ENCODE measurements at regions not wholly inside any gene's neighbourhood (a gene's known extent, or its start where the extent isn't known, plus 50 kb on each side); places are given as distances from the start of the nearest gene placed in this dataset.

GRCh38 chr2:122856696-122857095, 1101.2 kb downstream of the TSN start:
- H3K4me3 Mint-ChIP-seq, result no peak overlapping the region
- H3K27ac Mint-ChIP-seq (ENCODE audit: unreplicated experiment), result no peak overlapping the region
- no peak for TF ChIP-seq CTCF (conservative IDR thresholded peaks at IDR 0.05)
- H3K36me3 Mint-ChIP-seq (ENCODE audit: low read depth), result no peaks in the 10 kb centered on the region
- no peaks in the 10 kb centered on the region for H3K4me1 Mint-ChIP-seq
- peaks cover 3% of the 10 kb centered on the region for H3K9me3 Mint-ChIP-seq
- no peaks in the 10 kb centered on the region for H3K27me3 Mint-ChIP-seq (ENCODE audit: low read depth)
- DNase-seq (ENCODE audit: low read depth, low spot score), result no peak

GRCh38 chr2:122858075-122858702, 1102.7 kb downstream of the TSN start:
- H3K9me3 Mint-ChIP-seq, result peaks cover 3% of the 10 kb centered on the region
- TF ChIP-seq CTCF (conservative IDR thresholded peaks at IDR 0.05), result no peak
- H3K36me3 Mint-ChIP-seq (ENCODE audit: low read depth), result no peaks in the 10 kb centered on the region
- no peak for DNase-seq (ENCODE audit: low read depth, low spot score)
- H3K4me3 Mint-ChIP-seq, result no peak overlapping the region
- H3K27me3 Mint-ChIP-seq (ENCODE audit: low read depth), result no peaks in the 10 kb centered on the region
- H3K4me1 Mint-ChIP-seq, result no peaks in the 10 kb centered on the region
- H3K27ac Mint-ChIP-seq (ENCODE audit: unreplicated experiment), result no peak overlapping the region

- H3K27ac Mint-ChIP-seq (ENCODE audit: unreplicated experiment), result no peak overlapping the region
- H3K36me3 Mint-ChIP-seq (ENCODE audit: low read depth), result no peaks in the 10 kb centered on the region
- no peak for TF ChIP-seq CTCF (conservative IDR thresholded peaks at IDR 0.05)
- no peaks in the 10 kb centered on the region for H3K27me3 Mint-ChIP-seq (ENCODE audit: low read depth)
- no peak overlapping the region for H3K4me3 Mint-ChIP-seq
- no peaks in the 10 kb centered on the region for H3K4me1 Mint-ChIP-seq
- DNase-seq (ENCODE audit: low read depth, low spot score), result no peak
- H3K9me3 Mint-ChIP-seq, result peaks cover 3% of the 10 kb centered on the region
Measured at GRCh38 chr2:122858813-122859212, 1103.4 kb downstream of the TSN start.

GRCh38 chr2:122859260-122859659, 1103.8 kb downstream of the TSN start:
- H3K4me1 Mint-ChIP-seq, result no peaks in the 10 kb centered on the region
- DNase-seq (ENCODE audit: low read depth, low spot score), result no peak
- no peak overlapping the region for H3K4me3 Mint-ChIP-seq
- TF ChIP-seq CTCF (conservative IDR thresholded peaks at IDR 0.05), result no peak
- H3K36me3 Mint-ChIP-seq (ENCODE audit: low read depth), result no peaks in the 10 kb centered on the region
- peaks cover 3% of the 10 kb centered on the region for H3K9me3 Mint-ChIP-seq
- no peaks in the 10 kb centered on the region for H3K27me3 Mint-ChIP-seq (ENCODE audit: low read depth)
- H3K27ac Mint-ChIP-seq (ENCODE audit: unreplicated experiment), result no peak overlapping the region

GRCh38 chr2:122863532-122863931, 1108.1 kb downstream of the TSN start:
- H3K27ac Mint-ChIP-seq (ENCODE audit: unreplicated experiment), result no peak overlapping the region
- no peaks in the 10 kb centered on the region for H3K36me3 Mint-ChIP-seq (ENCODE audit: low read depth)
- H3K4me1 Mint-ChIP-seq, result peaks cover 4% of the 10 kb centered on the region
- DNase-seq (ENCODE audit: low read depth, low spot score), result no peak
- TF ChIP-seq CTCF (conservative IDR thresholded peaks at IDR 0.05), result no peak
- H3K27me3 Mint-ChIP-seq (ENCODE audit: low read depth), result no peaks in the 10 kb centered on the region
- peaks cover 3% of the 10 kb centered on the region for H3K9me3 Mint-ChIP-seq
- no peak overlapping the region for H3K4me3 Mint-ChIP-seq

Data from neural crest cell (in vitro differentiated cells).